WTC11 (cell line): ENCODE measurements at regions not wholly inside any gene's neighbourhood (a gene's known extent, or its start where the extent isn't known, plus 50 kb on each side); places are given as distances from the start of the nearest gene placed in this dataset.

ENCODE experiments used
- AFF4 ChIP-seq: sonication (generic); formaldehyde crosslinking; IDR thresholded peaks from 2 replicates; pipeline ENCODE4 v1.8.1; 2023; ENCODE audit warnings: mild to moderate bottlenecking, missing genetic modification reagents, borderline replicate concordance
- ATF2 ChIP-seq: sonication (generic); formaldehyde crosslinking; IDR thresholded peaks from 2 replicates; pipeline ENCODE4 v1.8.1; 2022; ENCODE audit warnings: low read depth, missing genetic modification reagents, borderline replicate concordance
- CREB1 ChIP-seq: sonication (generic); formaldehyde crosslinking; IDR thresholded peaks from 2 replicates; pipeline ENCODE4 v1.8.0; 2023; ENCODE audit warnings: mild to moderate bottlenecking, missing genetic modification reagents
- CTCF ChIP-seq: fragments of 200-600 bp; IDR thresholded peaks from 2 replicates; pipeline ENCODE4 v1.8.0; 2022; ENCODE audit warnings: antibody characterized with exemption
- FOXP4 ChIP-seq: sonication (generic); formaldehyde crosslinking; IDR thresholded peaks from 2 replicates; pipeline ENCODE4 v1.8.0; 2022; ENCODE audit warnings: mild to moderate bottlenecking, missing genetic modification reagents
- IRF2 ChIP-seq: sonication (generic); formaldehyde crosslinking; IDR thresholded peaks from 2 replicates; pipeline ENCODE4 v1.8.0; 2022; ENCODE audit warnings: low read depth, missing genetic modification reagents, borderline replicate concordance
- NR1H2 ChIP-seq: sonication (generic); formaldehyde crosslinking; IDR thresholded peaks from 2 replicates; pipeline ENCODE4 v1.9.0; 2021; ENCODE audit warnings: mild to moderate bottlenecking, moderate library complexity, missing genetic modification reagents
- USF2 ChIP-seq: sonication (generic); formaldehyde crosslinking; IDR thresholded peaks from 2 replicates; pipeline ENCODE4 v1.8.1; 2023; ENCODE audit warnings: mild to moderate bottlenecking, missing genetic modification reagents, moderate library complexity
- ZBTB21 ChIP-seq: sonication (generic); formaldehyde crosslinking; IDR thresholded peaks from 2 replicates; pipeline ENCODE4 v1.8.1; 2023; ENCODE audit warnings: mild to moderate bottlenecking, missing genetic modification reagents, borderline replicate concordance
- ZBTB43 ChIP-seq: sonication (generic); formaldehyde crosslinking; IDR thresholded peaks from 2 replicates; pipeline ENCODE4 v1.8.1; 2023; ENCODE audit warnings: mild to moderate bottlenecking, missing genetic modification reagents

- TF ChIP-seq NR1H2 (CRISPR knock-in tag): no peak
- TF ChIP-seq CTCF: no peak
- TF ChIP-seq FOXP4 (CRISPR knock-in tag): no peak
- no peak for TF ChIP-seq IRF2 (CRISPR knock-in tag)
- TF ChIP-seq AFF4 (CRISPR knock-in tag): no peak
- TF ChIP-seq ZBTB21 (CRISPR knock-in tag): no peak
- no peak for TF ChIP-seq USF2
- no peak for TF ChIP-seq ATF2
- no peak for TF ChIP-seq CREB1 (CRISPR knock-in tag)
- TF ChIP-seq ZBTB43 (CRISPR knock-in tag): no peak
These were observed 828.3 kb downstream of the TECRL start for GRCh38 chr4:63580796-63581475.
